Nephron progenitor cell (in vitro differentiated cells): ENCODE measurements at regions not wholly inside any gene's neighbourhood (a gene's known extent, or its start where the extent isn't known, plus 50 kb on each side); places are given as distances from the start of the nearest gene placed in this dataset.
A peak's percentile ranks its signal among the peaks of the same experiment; 100 is the strongest.

Source experiments
- DNase-seq: peaks from one replicate; pipeline ENCODE4 v3.0.0; 2021
- H3K27ac Mint-ChIP-seq: 2 replicates; pipeline ENCODE4 v1.8.0; 2021; ENCODE audit warnings: mild to moderate bottlenecking, moderate library complexity, mixed read lengths
- H3K27me3 Mint-ChIP-seq: 2 replicates; pipeline ENCODE4 v1.8.0; 2021; ENCODE audit warnings: mild to moderate bottlenecking, low read depth, mixed read lengths; ENCODE audit not compliant: poor library complexity
- H3K36me3 Mint-ChIP-seq: 2 replicates; pipeline ENCODE4 v1.8.0; 2021; ENCODE audit warnings: low read depth, mixed read lengths
- H3K4me1 Mint-ChIP-seq: 2 replicates; pipeline ENCODE4 v1.8.0; 2021; ENCODE audit warnings: mixed read lengths
- H3K4me3 Mint-ChIP-seq: 2 replicates; pipeline ENCODE4 v1.8.0; 2021; ENCODE audit warnings: mild to moderate bottlenecking, moderate library complexity, mixed read lengths
- H3K9me3 Mint-ChIP-seq: 2 replicates; pipeline ENCODE4 v1.8.0; 2021; ENCODE audit warnings: mild to moderate bottlenecking, moderate library complexity, mixed read lengths
- TF ChIP-seq, protein P1 (sequence below): fragments of 200-600 bp; sonication (generic); IDR thresholded peaks from 2 replicates; pipeline ENCODE4 v1.5.0; 2021; ENCODE audit warnings: antibody characterized with exemption

DNA sequence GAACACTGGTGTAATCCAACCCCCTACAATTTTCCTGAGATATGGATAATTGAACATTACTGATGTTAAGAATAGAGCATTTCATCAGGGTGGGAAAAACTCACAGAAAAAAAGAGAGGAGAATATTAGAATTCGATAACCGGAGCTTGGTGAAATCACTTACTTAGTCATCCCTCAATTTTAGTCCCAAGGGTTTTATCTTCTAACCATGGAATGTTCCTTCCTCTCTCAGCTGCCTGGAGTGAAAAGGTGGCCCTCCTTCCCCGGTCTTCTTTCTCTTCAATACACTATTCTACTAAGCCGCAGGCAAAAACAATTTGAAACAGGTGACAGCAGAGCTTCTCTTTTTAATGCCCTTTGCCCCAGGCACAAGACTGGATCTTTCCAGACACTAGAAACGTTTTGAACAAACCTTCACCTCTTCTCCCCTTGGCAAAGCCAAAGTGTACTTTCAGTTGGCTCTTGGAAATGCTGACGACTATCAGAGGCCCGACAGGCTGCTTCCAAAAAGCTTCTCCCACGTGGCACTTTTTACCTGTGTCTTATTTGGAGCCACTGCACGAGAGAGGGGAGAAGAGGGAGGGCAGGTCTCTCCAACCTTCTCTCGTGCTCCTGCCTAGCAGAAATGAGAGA is 543.9 kb downstream of the TLE1 start:
- Mint-ChIP-seq H3K4me1 (peaks cover 18% of the 10 kb centered on the region), H3K9me3 (peaks cover 47% of the 10 kb centered on the region), H3K27me3 (peaks cover 3% of the 10 kb centered on the region), H3K27ac (no peak overlapping the region), H3K4me3 (no peak overlapping the region), H3K36me3 (peaks cover 11% of the 10 kb centered on the region)
- no peak for DNase-seq
- TF ChIP-seq, protein P1, sequence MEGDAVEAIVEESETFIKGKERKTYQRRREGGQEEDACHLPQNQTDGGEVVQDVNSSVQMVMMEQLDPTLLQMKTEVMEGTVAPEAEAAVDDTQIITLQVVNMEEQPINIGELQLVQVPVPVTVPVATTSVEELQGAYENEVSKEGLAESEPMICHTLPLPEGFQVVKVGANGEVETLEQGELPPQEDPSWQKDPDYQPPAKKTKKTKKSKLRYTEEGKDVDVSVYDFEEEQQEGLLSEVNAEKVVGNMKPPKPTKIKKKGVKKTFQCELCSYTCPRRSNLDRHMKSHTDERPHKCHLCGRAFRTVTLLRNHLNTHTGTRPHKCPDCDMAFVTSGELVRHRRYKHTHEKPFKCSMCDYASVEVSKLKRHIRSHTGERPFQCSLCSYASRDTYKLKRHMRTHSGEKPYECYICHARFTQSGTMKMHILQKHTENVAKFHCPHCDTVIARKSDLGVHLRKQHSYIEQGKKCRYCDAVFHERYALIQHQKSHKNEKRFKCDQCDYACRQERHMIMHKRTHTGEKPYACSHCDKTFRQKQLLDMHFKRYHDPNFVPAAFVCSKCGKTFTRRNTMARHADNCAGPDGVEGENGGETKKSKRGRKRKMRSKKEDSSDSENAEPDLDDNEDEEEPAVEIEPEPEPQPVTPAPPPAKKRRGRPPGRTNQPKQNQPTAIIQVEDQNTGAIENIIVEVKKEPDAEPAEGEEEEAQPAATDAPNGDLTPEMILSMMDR: no peak

GRCh38 chr9:81141961-81142360 is 547.4 kb downstream of the TLE1 start:
- Mint-ChIP-seq H3K36me3 (peaks cover 3% of the 10 kb centered on the region), H3K4me3 (no peak overlapping the region), H3K27me3 (peaks cover 3% of the 10 kb centered on the region), H3K9me3 (peaks cover 17% of the 10 kb centered on the region), H3K4me1 (peaks cover 36% of the 10 kb centered on the region), H3K27ac (peak overlapping the region; percentile 16)
- no peak for DNase-seq
- TF ChIP-seq, protein P1: no peak

DNA sequence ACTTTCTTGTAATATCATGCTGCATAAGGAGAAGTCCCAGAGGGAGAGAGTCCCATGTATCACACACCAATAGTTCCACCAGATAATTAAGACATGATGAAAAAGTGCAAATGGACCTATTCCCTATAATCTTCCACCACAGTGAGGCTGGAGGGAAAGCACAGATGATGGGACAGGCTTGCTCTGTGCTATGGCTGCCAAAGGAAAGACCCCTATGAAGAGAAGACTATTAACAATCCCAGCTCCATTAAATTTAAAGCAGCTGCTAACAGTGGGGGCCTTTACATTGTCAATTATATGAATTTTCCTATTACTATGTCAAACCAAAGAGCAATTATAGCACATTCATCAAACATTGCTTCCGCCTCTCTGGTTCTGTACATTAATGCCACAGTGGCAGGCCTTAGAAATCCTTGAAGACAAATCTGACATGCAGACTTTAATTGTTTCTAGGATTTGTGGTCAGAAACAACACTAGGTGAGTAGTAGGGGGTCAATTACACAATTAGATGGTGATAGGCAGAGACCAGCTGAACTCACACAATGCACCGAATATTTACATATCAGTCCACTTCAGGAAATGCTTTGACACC is 551.3 kb downstream of the TLE1 start:
- TF ChIP-seq, protein P1: no peak
- H3K27ac Mint-ChIP-seq: no peak overlapping the region
- no peaks in the 10 kb centered on the region for H3K36me3 Mint-ChIP-seq
- no peak for DNase-seq
- H3K9me3 Mint-ChIP-seq: peaks cover 7% of the 10 kb centered on the region
- no peaks in the 10 kb centered on the region for H3K27me3 Mint-ChIP-seq
- no peak overlapping the region for H3K4me3 Mint-ChIP-seq
- H3K4me1 Mint-ChIP-seq: peaks cover 32% of the 10 kb centered on the region

GRCh38 chr9:81132796-81133195 is 556.6 kb downstream of the TLE1 start:
- no peak for DNase-seq
- TF ChIP-seq, protein P1: no peak
- H3K27ac Mint-ChIP-seq: no peak overlapping the region
- no peak overlapping the region for H3K4me3 Mint-ChIP-seq
- H3K27me3 Mint-ChIP-seq: no peaks in the 10 kb centered on the region
- H3K9me3 Mint-ChIP-seq: peaks cover 7% of the 10 kb centered on the region
- H3K4me1 Mint-ChIP-seq: peaks cover 23% of the 10 kb centered on the region
- H3K36me3 Mint-ChIP-seq: no peaks in the 10 kb centered on the region

GRCh38 chr9:81132318-81132717 is 557.0 kb downstream of the TLE1 start:
- TF ChIP-seq, protein P1: no peak
- Mint-ChIP-seq H3K4me1 (peaks cover 26% of the 10 kb centered on the region), H3K36me3 (no peaks in the 10 kb centered on the region), H3K27me3 (no peaks in the 10 kb centered on the region), H3K27ac (no peak overlapping the region), H3K9me3 (peaks cover 7% of the 10 kb centered on the region), H3K4me3 (no peak overlapping the region)
- DNase-seq: no peak

- Mint-ChIP-seq H3K4me1 (peaks cover 40% of the 10 kb centered on the region), H3K36me3 (no peaks in the 10 kb centered on the region), H3K27me3 (no peaks in the 10 kb centered on the region), H3K4me3 (no peak overlapping the region), H3K9me3 (no peaks in the 10 kb centered on the region), H3K27ac (peak overlapping the region; percentile 43)
- TF ChIP-seq, protein P1: no peak
- no peak for DNase-seq
These were observed 560.6 kb downstream of the TLE1 start for GRCh38 chr9:81128701-81129100.
